IMR-90 (cell line): ENCODE measurements at regions not wholly inside any gene's neighbourhood (a gene's known extent, or its start where the extent isn't known, plus 50 kb on each side); places are given as distances from the start of the nearest gene placed in this dataset.

Experiments
- ATAC-seq: fragments of 200-7000 bp; cut with Tn5 transposase; 2 replicates; pipeline ENCODE4 v1.9.1; 2020; ENCODE audit warnings: low read depth, mild to moderate bottlenecking, moderate library complexity
- BruUV-seq: library from RNA; stranded (reverse); fragments of 400-500 nt; replicated peaks from 2 replicates; lab custom pipeline; 2021; lab: Mats Ljungman, UMichigan
- CTCF ChIA-PET: fragments of 300-600 bp; formaldehyde crosslinking; extraction: SDS; loops from one replicate; lab custom pipeline; 2021; ENCODE audit warnings: antibody characterized with exemption; lab: Yijun Ruan, JAX
- POLR2A ChIA-PET: fragments of 300-600 bp; sonication (Branson Sonifier 250); formaldehyde crosslinking; loops from one replicate; lab custom pipeline; 2022; ENCODE audit warnings: antibody characterized with exemption; ENCODE audit not compliant: unreplicated experiment; lab: Charles Lee
- DNase-seq: peaks from one replicate; pipeline ENCODE4 v3.0.0; 2013
- H2AFZ ChIP-seq: replicated peaks from 2 replicates; pipeline ENCODE3; 2013; ENCODE audit warnings: low read length, mild to moderate bottlenecking; ENCODE audit not compliant: poor library complexity
- H2AK5ac ChIP-seq: 2 replicates; pipeline ENCODE4 v1.6.1; 2013; ENCODE audit warnings: low read depth, low read length, inconsistent platforms
- H2AK9ac ChIP-seq: replicated peaks from 2 replicates; pipeline ENCODE3; 2013; ENCODE audit warnings: mild to moderate bottlenecking, low read depth, low read length, moderate library complexity; ENCODE audit not compliant: poor library complexity
- H2BK120ac ChIP-seq: 2 replicates; pipeline ENCODE4 v1.6.1; 2013; ENCODE audit warnings: low read depth, low read length, inconsistent platforms
- H2BK15ac ChIP-seq: 3 replicates; pipeline ENCODE4 v1.6.1; 2013; ENCODE audit warnings: low read depth, low read length, inconsistent platforms
- H2BK20ac ChIP-seq: 2 replicates; pipeline ENCODE4 v1.6.1; 2013; ENCODE audit warnings: low read depth, mild to moderate bottlenecking, inconsistent platforms, low read length, moderate library complexity
- H2BK5ac ChIP-seq: 2 replicates; pipeline ENCODE4 v1.6.1; 2013; ENCODE audit warnings: mild to moderate bottlenecking, low read depth, low read length, inconsistent platforms; ENCODE audit not compliant: poor library complexity, severe bottlenecking
- H3K14ac ChIP-seq: replicated peaks from 2 replicates; pipeline ENCODE4 v1.6.1; 2013; ENCODE audit warnings: low read depth, low read length, inconsistent platforms
- H3K18ac ChIP-seq: 2 replicates; pipeline ENCODE4 v1.6.1; 2013; ENCODE audit warnings: low read depth, low read length, control low read depth
- H3K23ac ChIP-seq: 2 replicates; pipeline ENCODE4 v1.6.1; 2013; ENCODE audit warnings: low read depth, low read length, inconsistent platforms
- H3K27ac ChIP-seq: 2 replicates; pipeline ENCODE4 v1.5.1; 2013; ENCODE audit warnings: mild to moderate bottlenecking, control low read depth, low read length; ENCODE audit not compliant: insufficient read depth
- H3K27me3 ChIP-seq: 2 replicates; pipeline ENCODE4 v1.6.1; 2013; ENCODE audit warnings: low read length; ENCODE audit not compliant: control insufficient read depth, insufficient read depth
- H3K36me3 ChIP-seq: 2 replicates; pipeline ENCODE4 v1.6.1; 2013; ENCODE audit warnings: low read length, mixed read lengths; ENCODE audit not compliant: control insufficient read depth, insufficient read depth
- H3K4ac ChIP-seq: 2 replicates; pipeline ENCODE4 v1.6.1; 2013; ENCODE audit warnings: low read depth, low read length, inconsistent platforms
- H3K4me1 ChIP-seq: 2 replicates; pipeline ENCODE4 v1.6.1; 2013; ENCODE audit warnings: low read length, mixed read lengths; ENCODE audit not compliant: control insufficient read depth, insufficient read depth
- H3K4me2 ChIP-seq: 2 replicates; pipeline ENCODE4 v1.6.1; 2013; ENCODE audit warnings: low read depth, mild to moderate bottlenecking, control low read depth, low read length, moderate library complexity
- H3K4me3 ChIP-seq: 2 replicates; pipeline ENCODE4 v1.5.1; 2013; ENCODE audit warnings: low read depth, mild to moderate bottlenecking, control low read depth, low read length, moderate library complexity; ENCODE audit not compliant: insufficient read depth
- H3K56ac ChIP-seq: 2 replicates; pipeline ENCODE4 v1.6.1; 2013; ENCODE audit warnings: low read length, inconsistent platforms; ENCODE audit not compliant: insufficient read depth; ENCODE audit errors: extremely low read depth
- H3K79me1 ChIP-seq, 2 experiments: 2 replicates each; pipeline ENCODE4 v1.6.1; 2013; ENCODE audit warnings: low read length in 2 of 2, inconsistent platforms in 1 of 2, low read depth in 1 of 2
- H3K9ac ChIP-seq: 2 replicates; pipeline ENCODE4 v1.6.1; 2013; ENCODE audit warnings: low read depth, low read length, control low read depth
- H3K9me1 ChIP-seq: 2 replicates; pipeline ENCODE4 v1.6.1; 2013; ENCODE audit warnings: low read length, inconsistent platforms; ENCODE audit not compliant: insufficient read depth
- H3K9me3 ChIP-seq: 2 replicates; pipeline ENCODE4 v1.6.1; 2013; ENCODE audit warnings: low read length; ENCODE audit not compliant: control insufficient read depth, insufficient read depth
- H4K20me1 ChIP-seq: 2 replicates; pipeline ENCODE4 v1.6.1; 2013; ENCODE audit warnings: low read length, inconsistent platforms; ENCODE audit not compliant: insufficient read depth
- H4K5ac ChIP-seq: 2 replicates; pipeline ENCODE4 v1.6.1; 2013; ENCODE audit warnings: mild to moderate bottlenecking, low read depth, low read length, control low read depth
- H4K8ac ChIP-seq, 2 experiments: 2 replicates each; pipeline ENCODE4 v1.6.1; 2013; ENCODE audit warnings: low read depth in 2 of 2, low read length in 2 of 2, control low read depth in 1 of 2, inconsistent platforms in 1 of 2
- H4K91ac ChIP-seq: 2 replicates; pipeline ENCODE4 v1.6.1; 2013; ENCODE audit warnings: low read depth, low read length, inconsistent platforms; ENCODE audit not compliant: insufficient read depth
- CEBPB ChIP-seq: IDR thresholded peaks from 2 replicates; pipeline ENCODE4 v1.6.1; 2012; ENCODE audit warnings: low read depth, low read length, improper control_type of control experiment
- CTCF ChIP-seq: conservative IDR thresholded peaks from 2 replicates; pipeline ENCODE4 v1.5.1; 2012; ENCODE audit warnings: mild to moderate bottlenecking, low read depth, low read length, improper control_type of control experiment
- FOS ChIP-seq: fragments of 150-350 bp; IDR thresholded peaks from 2 replicates; pipeline ENCODE4 v1.6.1; 2016; ENCODE audit warnings: low read depth, low read length
- MXI1 ChIP-seq: IDR thresholded peaks from 2 replicates; pipeline ENCODE4 v1.6.1; 2012; ENCODE audit warnings: low read depth, mild to moderate bottlenecking, low read length, moderate library complexity, borderline replicate concordance
- RCOR1 ChIP-seq: IDR thresholded peaks from 2 replicates; pipeline ENCODE4 v1.6.1; 2012; ENCODE audit warnings: mild to moderate bottlenecking, low read length, improper control_type of control experiment; ENCODE audit not compliant: insufficient replicate concordance
- RFX5 ChIP-seq: IDR thresholded peaks from 2 replicates; pipeline ENCODE4 v1.8.0; 2012; ENCODE audit warnings: low read depth, mild to moderate bottlenecking, low read length, moderate library complexity
- USF2 ChIP-seq: fragments of 150-350 bp; IDR thresholded peaks from 2 replicates; pipeline ENCODE4 v1.6.1; 2017; ENCODE audit warnings: mild to moderate bottlenecking, antibody characterized with exemption, low read length, low read depth
- WGBS, 2 experiments: methylation state at CpG; one replicate each; pipeline versions ENCODE4 v1.1.5 to v1.1.7; 2013; ENCODE audit warnings: missing lambda C conversion rate in 2 of 2; ENCODE audit not compliant: insufficient read length in 1 of 2; ENCODE audit errors: extremely low coverage in 2 of 2; 5-methylcytosine and 5-hydroxymethylcytosine counted together
- dilution Hi-C: fragments of 300-500 bp; cut with HindIII; formaldehyde crosslinking; loops from one replicate; pipeline ENCODE4 v1.14.3; 2018; ENCODE audit warnings: low sequenced_read_pairs; ENCODE audit not compliant: unreplicated experiment
- in situ Hi-C: fragments of 300-500 bp; cut with MboI; formaldehyde crosslinking; loops from 3 replicates; pipeline ENCODE4 v1.14.3; 2019; ENCODE audit warnings: low sequenced_read_pairs, inconsistent platforms, mixed read lengths
- intact Hi-C: fragments of 100-400 bp; cut with micrococcal nuclease; formaldehyde crosslinking; loops from 2 replicates; pipeline ENCODE4 v1.10.0; 2022

GRCh38 chr17:57178839-57179238 is 77.5 kb upstream of the MSI2 start:
- intact Hi-C loops, result no loop called here

More at GRCh38 chr17:57178839-57179238, 77.5 kb upstream of the MSI2 start:
- no peak overlapping the region for H2BK15ac ChIP-seq
- H3K9me3 ChIP-seq, result no peaks in the 10 kb centered on the region
- ATAC-seq (no peak), DNase-seq (no peak)
- dilution Hi-C loops, result no loop called here
- H3K27me3 ChIP-seq, result peaks cover 5% of the 10 kb centered on the region; the same call in 1 of the 2 replicates
- H2AFZ ChIP-seq, result no peak overlapping the region
- H3K4me1 ChIP-seq, result no peaks in the 10 kb centered on the region
- no peak overlapping the region for H3K23ac ChIP-seq
- no peak overlapping the region for H2AK9ac ChIP-seq
- no peaks in the 10 kb centered on the region for H3K9me1 ChIP-seq
- no peak overlapping the region for H3K4ac ChIP-seq
- no peak overlapping the region for H3K4me2 ChIP-seq
- H3K4me3 ChIP-seq, result no peak overlapping the region
- H3K18ac ChIP-seq, result no peak overlapping the region
- no peak overlapping the region for H2BK5ac ChIP-seq
- no peak overlapping the region for H2BK20ac ChIP-seq
- no peaks in the 10 kb centered on the region for H3K79me1 ChIP-seq
- no peak overlapping the region for H2AK5ac ChIP-seq
- in situ Hi-C loops, result no loop called here
- H3K36me3 ChIP-seq, result no peaks in the 10 kb centered on the region
- H4K20me1 ChIP-seq, result no peaks in the 10 kb centered on the region
- H4K91ac ChIP-seq, result no peak overlapping the region
- POLR2A ChIA-PET, result no interaction called here
- no peak overlapping the region for H3K56ac ChIP-seq
- no peak overlapping the region for H4K5ac ChIP-seq
- no peak for TF ChIP-seq CEBPB
- TF ChIP-seq USF2, result no peak
- TF ChIP-seq RFX5, result no peak
- TF ChIP-seq FOS, result no peak
- TF ChIP-seq MXI1, result no peak
- TF ChIP-seq CTCF, result no peak
- no peak for TF ChIP-seq RCOR1
- H4K8ac ChIP-seq, result no peak overlapping the region
- no peak overlapping the region for H3K9ac ChIP-seq
- H3K27ac ChIP-seq, result no peak overlapping the region
- no TSS peak for BruUV-seq
- CTCF ChIA-PET, result no interaction called here
- no peak overlapping the region for H3K14ac ChIP-seq
- no peak overlapping the region for H2BK120ac ChIP-seq
- WGBS, 2 experiments, result no CpG with 5 or more reads among the region's 4 CpGs
